ENCODE measurements at regions not wholly inside any gene's neighbourhood (a gene's known extent, or its start where the extent isn't known, plus 50 kb on each side); places are given as distances from the start of the nearest gene placed in this dataset.

DNA sequence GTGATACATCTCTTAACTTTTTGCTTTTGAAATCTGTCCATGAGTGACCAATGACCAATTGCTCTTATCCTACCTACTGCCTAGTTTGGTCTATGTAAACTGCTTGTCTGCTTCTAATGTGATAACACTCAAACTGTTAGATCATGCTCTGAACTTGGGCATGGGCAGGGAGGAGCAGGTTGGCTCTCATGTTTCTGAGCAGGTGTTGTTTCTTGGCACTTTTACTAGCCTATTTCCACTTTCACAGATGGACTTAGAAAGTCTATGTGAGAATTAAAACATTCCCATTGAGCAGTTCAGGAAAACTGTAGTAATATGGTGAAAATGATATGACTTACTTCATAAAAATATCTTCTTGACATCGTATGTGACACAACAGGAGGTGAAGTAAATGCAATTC, 538.4 kb downstream of the HACE1 start:
- no peak for TF ChIP-seq CTCF (IDR thresholded peaks at IDR 0.05)

GRCh38 chr6:104320896-104321295, 538.8 kb downstream of the HACE1 start:
- TF ChIP-seq CTCF (IDR thresholded peaks at IDR 0.05), result no peak

DNA sequence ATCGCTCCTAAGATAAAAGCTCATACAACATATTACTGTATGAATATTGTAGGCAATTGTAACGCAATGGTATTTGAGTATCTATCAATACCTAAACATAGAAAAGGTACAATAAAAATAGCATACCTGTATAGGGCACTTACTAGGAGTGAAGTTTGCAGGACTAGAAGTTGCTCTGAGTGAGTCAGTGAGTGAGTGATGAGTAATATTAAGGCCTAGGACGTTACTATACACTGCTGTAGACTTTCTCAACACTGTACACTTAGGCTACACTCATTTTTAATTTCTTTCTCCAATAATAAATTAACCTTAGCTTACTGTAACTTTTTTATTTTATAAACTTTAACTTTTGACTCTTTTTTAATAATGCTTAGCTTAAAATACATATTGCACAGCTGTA, 546.9 kb downstream of the HACE1 start:
- TF ChIP-seq CTCF (IDR thresholded peaks at IDR 0.05), result no peak

- TF ChIP-seq CTCF (IDR thresholded peaks at IDR 0.05), result no peak
Measured at GRCh38 chr6:104306211-104306610, 553.5 kb downstream of the HACE1 start.

- TF ChIP-seq CTCF (IDR thresholded peaks at IDR 0.05), result no peak
Measured at GRCh38 chr6:104305206-104305605, 554.5 kb downstream of the HACE1 start.

GRCh38 chr6:104301951-104302350, 557.8 kb downstream of the HACE1 start:
- no peak for TF ChIP-seq CTCF (IDR thresholded peaks at IDR 0.05)

GRCh38 chr6:104286641-104287040, 573.1 kb downstream of the HACE1 start:
- no peak for TF ChIP-seq CTCF (IDR thresholded peaks at IDR 0.05)

DNA sequence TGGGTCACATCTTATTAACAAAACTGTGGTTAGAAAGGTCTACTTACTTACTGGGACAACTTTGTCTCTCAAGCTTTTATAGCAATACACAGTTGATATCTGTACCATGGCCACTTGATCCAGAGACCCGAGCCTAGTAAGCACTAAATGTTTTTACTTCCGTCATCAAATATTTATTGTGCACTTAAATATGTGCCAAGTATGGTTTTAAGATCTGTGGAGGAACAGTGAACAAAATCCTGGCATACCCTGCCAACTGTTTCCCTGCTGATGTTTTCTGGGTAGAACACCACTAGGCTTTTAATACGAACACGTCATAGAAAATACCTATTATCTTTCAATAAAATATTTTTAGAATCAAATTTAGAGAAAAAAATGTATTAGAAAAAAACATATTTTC, 574.8 kb downstream of the HACE1 start:
- no peak for TF ChIP-seq CTCF (IDR thresholded peaks at IDR 0.05)
